SK-N-MC (cell line): ENCODE measurements at regions not wholly inside any gene's neighbourhood (a gene's known extent, or its start where the extent isn't known, plus 50 kb on each side); places are given as distances from the start of the nearest gene placed in this dataset.

ENCODE experiments used
- EZH2 ChIP-seq: fragments of 200-600 bp; sonication (generic); IDR thresholded peaks from one replicate; pipeline ENCODE4 v1.6.1; 2017; ENCODE audit warnings: antibody characterized with exemption
- FOXP2 ChIP-seq: optimal IDR thresholded peaks from 2 replicates; pipeline ENCODE3; 2011; ENCODE audit warnings: mild to moderate bottlenecking, moderate library complexity; ENCODE audit not compliant: insufficient read depth; ENCODE audit errors: extremely low read length, control extremely low read depth
- POLR2AphosphoS5 ChIP-seq: IDR thresholded peaks from 2 replicates; pipeline ENCODE4 v1.6.1; 2012; ENCODE audit warnings: mild to moderate bottlenecking, low read depth, low read length, borderline replicate concordance

DNA sequence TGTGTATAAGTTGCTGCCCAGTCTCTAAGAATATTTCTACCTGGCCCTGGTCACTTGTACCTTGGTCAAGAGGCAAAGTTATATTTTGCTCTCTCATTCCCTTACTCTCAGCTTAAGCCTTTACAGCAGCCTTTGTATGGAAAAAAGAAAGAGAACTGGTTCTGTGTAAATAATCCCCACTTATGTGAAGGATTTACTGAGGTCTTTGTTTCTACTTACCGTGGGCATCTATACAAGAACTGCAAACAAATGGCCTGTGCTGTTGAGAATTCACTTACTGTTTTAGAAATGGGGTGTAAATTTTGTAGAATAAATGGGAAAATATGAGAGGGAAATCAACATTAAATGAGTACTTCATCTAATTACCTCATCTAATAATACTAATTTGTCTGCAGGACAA is 267.4 kb downstream of the PCDH20 start:
- TF ChIP-seq EZH2, result no peak
- no peak for TF ChIP-seq POLR2AphosphoS5
- no peak for TF ChIP-seq FOXP2
